GM18499 (cell line): ENCODE measurements at regions not wholly inside any gene's neighbourhood (a gene's known extent, or its start where the extent isn't known, plus 50 kb on each side); places are given as distances from the start of the nearest gene placed in this dataset.

Experiments used
- ATAC-seq: cut with Tn5 transposase; IDR thresholded peaks from one replicate; pipeline ENCODE4 v1.9.1; 2021; ENCODE audit warnings: moderate number of reproducible peaks; ENCODE audit not compliant: insufficient read depth, unreplicated experiment

DNA sequence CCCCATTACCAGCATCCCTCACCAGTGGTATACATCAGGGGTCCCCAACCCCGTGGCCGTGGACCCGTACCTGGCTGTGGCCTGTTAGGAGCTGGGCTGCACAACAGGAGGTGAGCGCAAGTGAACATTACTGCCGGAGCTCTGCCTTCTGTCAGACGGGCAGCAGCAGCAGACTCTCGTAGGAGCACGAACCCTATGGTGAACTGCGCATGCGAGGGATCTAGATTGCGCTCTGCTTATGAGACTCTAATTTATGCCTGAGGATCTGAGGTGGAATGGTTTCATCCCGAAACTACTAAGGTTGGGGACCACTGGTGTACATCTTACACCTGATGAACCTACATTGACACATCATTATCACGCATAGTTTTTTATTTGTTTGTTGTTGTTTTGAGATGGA, 52.8 kb upstream of the DHX15 start:
- ATAC-seq: no peak

- no peak for ATAC-seq
Measured at GRCh38 chr4:24638396-24638875, 54.1 kb upstream of the DHX15 start.

DNA sequence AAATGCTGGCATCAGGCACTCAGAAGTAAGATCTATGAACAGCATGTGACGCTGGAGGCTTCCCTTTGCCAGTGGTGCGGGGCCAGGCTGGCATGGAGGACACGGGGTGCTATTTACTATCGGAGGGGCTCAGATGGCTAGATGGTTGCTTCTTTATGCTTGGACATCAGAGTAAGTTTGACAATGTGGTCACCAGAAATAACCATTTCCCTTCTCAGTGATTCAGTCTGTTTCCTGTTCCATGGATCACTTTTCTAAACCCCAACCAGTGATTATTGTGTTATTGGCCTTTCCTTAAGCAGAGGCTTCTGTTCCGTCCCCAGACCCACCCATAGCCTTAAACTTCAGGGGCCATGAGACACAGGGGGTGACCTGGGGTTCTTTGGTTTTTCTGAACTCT, 55.4 kb upstream of the DHX15 start:
- no peak for ATAC-seq

- no peak for ATAC-seq
Measured at GRCh38 chr4:24640366-24640765, 56.0 kb upstream of the DHX15 start.

- no peak for ATAC-seq
Measured at GRCh38 chr4:24642981-24643547, 58.7 kb upstream of the DHX15 start.

GRCh38 chr4:24643774-24644520, 59.6 kb upstream of the DHX15 start:
- no peak for ATAC-seq

GRCh38 chr4:24644983-24645764, 60.8 kb upstream of the DHX15 start:
- ATAC-seq: no peak

- ATAC-seq: no peak
Measured at GRCh38 chr4:24645765-24646550, 61.6 kb upstream of the DHX15 start.

DNA sequence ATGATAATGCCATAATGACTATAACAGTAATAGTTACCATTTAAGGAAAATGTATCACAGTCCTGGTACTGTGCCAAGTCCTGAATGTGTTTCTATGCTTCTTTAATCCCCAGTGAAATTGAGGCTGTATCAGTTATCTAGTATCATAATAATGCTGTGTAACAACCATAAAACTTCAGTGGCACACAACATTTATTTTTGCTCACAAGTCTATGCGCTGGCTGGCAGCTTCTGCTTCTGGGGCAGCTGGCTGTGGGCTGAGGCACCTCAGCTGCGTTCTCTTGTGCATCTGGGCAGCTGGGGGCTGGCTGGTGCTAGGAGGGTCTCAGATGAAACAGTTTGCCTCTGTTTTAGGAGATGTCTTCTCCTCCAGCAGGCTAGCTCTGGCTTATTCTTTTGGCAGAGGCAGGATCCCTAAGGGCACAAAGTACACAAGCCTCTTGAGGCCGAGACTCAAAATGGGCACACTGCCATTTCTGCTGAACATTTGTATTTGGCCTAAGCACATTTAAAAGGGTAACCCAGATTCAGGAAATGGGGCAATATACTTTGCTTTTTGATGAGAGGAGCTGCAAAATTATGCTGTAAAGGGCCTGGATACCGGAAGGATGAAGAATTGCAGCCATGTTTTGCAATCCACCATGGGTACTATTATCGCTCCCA, 62.6 kb upstream of the DHX15 start:
- ATAC-seq: no peak

DNA sequence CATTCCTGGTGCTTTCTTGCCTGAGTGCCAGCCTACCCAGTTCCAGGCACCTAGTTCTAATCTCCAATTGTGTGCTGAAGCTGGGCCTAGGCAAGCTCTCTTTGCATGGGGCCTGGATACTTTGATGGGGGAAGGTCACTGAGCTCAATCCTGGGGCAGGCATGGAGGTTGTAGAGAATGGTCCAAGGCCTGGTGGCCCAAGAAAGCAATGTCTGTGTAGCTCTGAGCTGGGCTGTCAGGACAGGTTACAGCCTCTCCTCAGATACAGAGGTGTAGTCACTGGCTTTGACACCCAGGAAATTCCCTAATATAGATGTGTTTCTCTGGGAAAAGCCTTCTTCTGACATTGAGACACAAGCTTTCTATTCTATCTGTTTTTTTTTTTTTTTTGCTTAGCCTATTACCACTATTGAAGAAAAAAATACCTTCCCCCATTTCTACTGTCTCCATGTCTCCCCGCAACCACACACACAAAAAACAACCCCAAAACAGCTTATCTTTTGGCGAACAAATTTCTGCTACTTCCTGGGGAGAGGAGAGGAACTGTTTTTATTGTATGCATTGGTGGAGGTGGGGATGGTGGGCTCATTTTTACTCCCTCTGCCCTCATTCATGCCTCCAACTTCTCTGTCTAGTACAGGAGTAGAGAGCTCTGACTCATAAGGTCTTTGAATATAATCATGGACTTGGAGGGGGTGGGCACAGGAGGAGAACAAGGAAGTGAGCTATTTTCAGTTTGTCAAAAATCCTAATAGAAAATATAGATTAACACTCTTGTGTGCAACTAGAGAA, 66.7 kb upstream of the DHX15 start:
- ATAC-seq: no peak

DNA sequence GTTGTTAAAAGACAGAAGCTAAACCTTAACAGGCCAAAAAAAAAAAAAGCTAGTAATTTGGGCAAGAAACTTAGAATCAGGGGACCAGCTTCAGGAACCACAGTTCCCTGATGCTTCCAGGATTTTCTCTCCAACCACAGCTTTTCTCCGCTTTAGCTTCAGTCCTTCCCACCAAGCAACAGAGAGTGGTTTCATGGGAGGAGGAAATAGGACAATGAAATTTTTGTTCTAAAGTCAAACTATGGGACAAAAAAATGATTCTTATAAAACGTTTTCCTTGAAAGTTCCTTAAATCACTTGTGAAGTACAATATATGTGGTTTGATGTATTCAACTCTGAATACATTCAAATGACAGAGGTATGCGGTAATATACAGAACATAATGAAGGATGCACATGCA, 71.0 kb upstream of the DHX15 start:
- ATAC-seq: no peak

DNA sequence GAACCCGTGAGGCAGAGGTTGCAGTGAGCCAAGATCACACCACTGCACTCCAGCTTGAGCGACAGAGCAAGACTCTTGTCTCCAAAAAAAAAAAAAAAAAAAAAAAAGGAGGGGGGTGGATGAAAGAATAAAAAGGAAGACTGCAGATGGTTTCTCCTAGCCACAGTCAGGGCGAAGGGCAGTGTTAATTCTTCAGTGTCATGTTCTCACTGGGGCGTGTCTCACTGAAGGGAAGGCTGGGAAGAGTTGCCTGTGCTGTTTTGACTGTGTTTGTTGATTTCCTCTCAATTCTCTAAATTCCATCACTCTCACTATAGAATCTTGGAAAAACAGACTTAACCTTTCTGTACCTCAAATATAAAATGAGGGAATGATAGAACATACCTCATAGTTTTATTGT, 71.6 kb upstream of the DHX15 start:
- ATAC-seq: no peak

- ATAC-seq: no peak
Measured at GRCh38 chr4:24656906-24657305, 72.6 kb upstream of the DHX15 start.

DNA sequence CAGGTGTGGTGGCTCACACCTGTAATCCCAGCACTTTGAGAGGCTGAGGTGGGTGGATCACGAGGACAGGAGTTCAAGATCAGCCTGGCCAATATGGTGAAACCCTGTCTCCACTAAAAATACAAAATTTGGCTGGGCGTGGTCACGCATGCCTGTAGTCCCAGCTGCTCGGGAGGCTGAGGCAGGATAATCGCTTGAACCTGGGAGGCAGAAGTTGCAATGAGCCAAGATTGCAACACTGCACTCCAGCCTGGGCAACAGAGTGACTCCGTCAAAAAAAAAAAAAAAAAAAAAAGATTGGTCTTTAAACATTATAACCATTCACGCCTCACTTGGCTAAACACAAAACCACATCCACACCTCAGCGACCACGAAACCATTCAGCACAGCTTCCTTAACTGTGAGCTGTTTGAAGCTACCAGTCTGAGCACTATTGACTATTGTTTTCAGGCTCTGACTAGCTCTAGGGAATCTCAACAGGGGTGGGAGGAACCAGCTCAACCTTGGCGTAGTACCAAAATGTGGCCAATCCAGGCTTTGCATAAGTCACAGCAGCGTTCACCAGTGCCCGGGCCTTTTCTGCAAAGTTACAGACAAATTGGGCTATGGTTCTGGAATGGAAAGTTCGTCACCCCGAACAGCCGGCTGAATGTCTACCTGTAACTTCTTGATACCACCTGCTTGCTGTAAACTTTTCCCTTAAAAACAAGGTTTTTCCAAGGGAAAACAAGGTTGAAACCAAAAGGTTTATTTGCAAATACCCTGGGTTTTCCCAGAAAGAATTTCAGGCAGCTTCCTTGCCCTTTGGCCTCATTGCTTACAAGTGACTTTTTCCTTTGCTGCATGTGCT, 73.6 kb upstream of the DHX15 start:
- ATAC-seq: peak; percentile 98

DNA sequence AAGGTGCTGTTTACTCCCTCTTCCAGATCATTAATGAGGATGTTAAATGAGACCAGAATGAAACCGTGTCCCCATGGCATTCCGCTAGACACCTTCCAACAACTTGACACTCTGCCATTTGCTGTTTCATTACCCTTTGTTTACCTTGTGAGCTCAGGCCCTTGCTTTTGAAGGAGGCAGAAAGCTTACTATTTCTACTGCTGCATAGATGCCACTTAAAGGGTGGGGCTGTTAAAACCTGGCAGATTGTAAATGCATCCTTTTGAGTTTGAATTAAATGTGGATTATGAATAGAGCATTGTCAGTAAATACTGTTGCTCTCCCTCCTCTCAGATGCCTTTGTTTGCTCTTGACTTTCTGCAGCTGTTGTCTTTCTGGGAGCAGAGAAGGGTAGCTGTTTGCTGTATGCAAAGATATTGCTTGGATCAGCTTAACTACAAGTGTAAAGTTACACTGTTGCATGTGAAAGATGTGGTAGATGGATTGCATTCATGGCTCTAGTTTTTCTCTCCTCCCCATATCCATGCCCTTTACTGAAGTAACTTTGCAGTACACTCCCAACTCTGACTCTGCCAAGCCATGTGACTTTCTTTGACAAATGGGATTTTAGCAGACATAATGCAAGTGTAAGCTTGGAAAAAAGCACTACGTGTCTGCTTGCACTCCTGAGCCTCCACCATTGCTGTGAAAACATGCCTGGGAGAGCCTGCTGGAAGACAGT, 75.0 kb upstream of the DHX15 start:
- no peak for ATAC-seq

GRCh38 chr4:24662056-24662455, 77.7 kb upstream of the DHX15 start:
- ATAC-seq: no peak

DNA sequence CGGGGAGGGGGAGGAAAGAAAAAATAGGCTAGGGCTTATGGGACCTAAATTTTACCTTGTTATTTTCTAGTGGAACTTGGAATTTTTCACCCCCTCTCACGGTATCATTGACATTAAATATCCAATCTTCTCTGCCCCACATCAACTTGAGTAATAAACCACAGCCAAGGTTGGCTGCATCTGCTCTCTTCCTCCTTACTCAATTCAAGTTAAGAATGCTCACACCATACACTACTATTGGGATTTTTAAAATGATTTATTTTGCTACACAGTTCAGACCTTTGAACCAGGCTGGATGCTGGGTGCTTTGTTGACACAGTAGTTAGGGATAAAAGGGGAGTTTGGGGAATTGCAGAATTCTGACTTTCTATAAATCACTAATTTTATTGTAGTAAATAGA, 78.2 kb upstream of the DHX15 start:
- ATAC-seq: no peak

- no peak for ATAC-seq
Measured at GRCh38 chr4:24664956-24665355, 80.6 kb upstream of the DHX15 start.
